Liver (tissue), 7 donors: ENCODE measurements at regions not wholly inside any gene's neighbourhood (a gene's known extent, or its start where the extent isn't known, plus 50 kb on each side); places are given as distances from the start of the nearest gene placed in this dataset.

Experiments
- DNase-seq: peaks from one replicate; pipeline ENCODE4 v3.0.0-alpha.2; 2017; ENCODE audit warnings: low spot score
- H3K27ac ChIP-seq, 2 donors: one replicate each; pipeline ENCODE4 v1.7.0; 2013; ENCODE audit warnings: inconsistent platforms in 2 of 2, low read length in 2 of 2, control low read depth in 1 of 2, low read depth in 1 of 2, mild to moderate bottlenecking in 1 of 2
- H3K27me3 ChIP-seq, 4 donors: one replicate each; pipeline versions ENCODE4 v1.6.1 to v1.7.0; 2013; ENCODE audit warnings: low read length in 3 of 4, inconsistent platforms in 1 of 4, mild to moderate bottlenecking in 1 of 4, moderate library complexity in 1 of 4; ENCODE audit not compliant: control insufficient read depth in 4 of 4, insufficient read depth in 4 of 4
- H3K36me3 ChIP-seq, 4 donors: one replicate each; pipeline versions ENCODE4 v1.6.1 to v1.7.0; 2013; ENCODE audit warnings: low read length in 3 of 4, mild to moderate bottlenecking in 3 of 4, low read depth in 1 of 4, moderate library complexity in 1 of 4; ENCODE audit not compliant: control insufficient read depth in 4 of 4, insufficient read depth in 3 of 4
- H3K4me1 ChIP-seq, 4 donors: one replicate each; pipeline versions ENCODE4 v1.6.1 to v1.7.0; 2013; ENCODE audit warnings: low read length in 3 of 4, mild to moderate bottlenecking in 3 of 4, moderate library complexity in 1 of 4; ENCODE audit not compliant: control insufficient read depth in 4 of 4, insufficient read depth in 4 of 4
- H3K4me3 ChIP-seq, 3 donors: one replicate each; pipeline versions ENCODE4 v1.6.1 to v1.7.0; 2013; ENCODE audit warnings: low read length in 3 of 3, control low read depth in 1 of 3, low read depth in 1 of 3, mild to moderate bottlenecking in 1 of 3
- H3K9ac ChIP-seq, 2 donors: one replicate each; pipeline ENCODE4 v1.7.0; 2013; ENCODE audit warnings: low read length in 2 of 2, mild to moderate bottlenecking in 2 of 2, moderate library complexity in 2 of 2, control low read depth in 1 of 2, low read depth in 1 of 2
- H3K9me3 ChIP-seq, 4 donors: one replicate each; pipeline versions ENCODE4 v1.6.1 to v1.7.0; 2013; ENCODE audit warnings: low read length in 3 of 4; ENCODE audit not compliant: control insufficient read depth in 4 of 4
- EGR1 ChIP-seq, 2 donors: IDR thresholded peaks; 2 replicates each; pipeline ENCODE4 v1.6.1; 2016 to 2018; ENCODE audit warnings: antibody characterized with exemption in 2 of 2, low read depth in 2 of 2
- FOXA1 ChIP-seq: IDR thresholded peaks from 2 replicates; pipeline ENCODE4 v1.6.1; 2016; ENCODE audit warnings: antibody characterized with exemption
- FOXA2 ChIP-seq: IDR thresholded peaks from 2 replicates; pipeline ENCODE4 v1.6.1; 2016; ENCODE audit warnings: antibody characterized with exemption
- GABPA ChIP-seq, 2 donors: IDR thresholded peaks in 1 of 2; conservative IDR thresholded peaks in 1 of 2; 2 replicates each; pipeline ENCODE4 v1.6.1; 2016; ENCODE audit warnings: antibody characterized with exemption in 2 of 2, mild to moderate bottlenecking in 1 of 2, moderate library complexity in 1 of 2
- HNF4G ChIP-seq: IDR thresholded peaks from 2 replicates; pipeline ENCODE4 v1.6.1; 2016; ENCODE audit warnings: antibody characterized with exemption
- JUND ChIP-seq, 2 donors: IDR thresholded peaks; 2 replicates each; pipeline ENCODE4 v1.6.1; 2016; ENCODE audit warnings: antibody characterized with exemption in 2 of 2
- TAF1 ChIP-seq: conservative IDR thresholded peaks from 2 replicates; pipeline ENCODE4 v1.6.1; 2016; ENCODE audit warnings: antibody characterized with exemption, mild to moderate bottlenecking
- YY1 ChIP-seq: IDR thresholded peaks from 2 replicates; pipeline ENCODE4 v1.6.1; 2016; ENCODE audit warnings: antibody characterized with exemption, mild to moderate bottlenecking
- WGBS: extraction: QIAGEN DNeasy Blood & Tissue Kit; methylation state at CpG from one replicate; pipeline ENCODE4 v1.1.7; 2013; 5-methylcytosine and 5-hydroxymethylcytosine counted together
- TF ChIP-seq, protein P1 (sequence below): IDR thresholded peaks from 2 replicates; pipeline ENCODE4 v1.6.1; 2016; ENCODE audit warnings: antibody characterized with exemption
- TF ChIP-seq, protein P2 (sequence below): IDR thresholded peaks from 2 replicates; pipeline ENCODE4 v1.6.1; 2016; ENCODE audit warnings: antibody characterized with exemption, mild to moderate bottlenecking
- TF ChIP-seq, protein P3 (sequence below): IDR thresholded peaks from 2 replicates; pipeline ENCODE4 v1.6.1; 2016; ENCODE audit warnings: antibody characterized with exemption
- donor health status: healthy.
- donor health status: healthy.
- donor health status: healthy.
- donor health status: healthy.

DNA sequence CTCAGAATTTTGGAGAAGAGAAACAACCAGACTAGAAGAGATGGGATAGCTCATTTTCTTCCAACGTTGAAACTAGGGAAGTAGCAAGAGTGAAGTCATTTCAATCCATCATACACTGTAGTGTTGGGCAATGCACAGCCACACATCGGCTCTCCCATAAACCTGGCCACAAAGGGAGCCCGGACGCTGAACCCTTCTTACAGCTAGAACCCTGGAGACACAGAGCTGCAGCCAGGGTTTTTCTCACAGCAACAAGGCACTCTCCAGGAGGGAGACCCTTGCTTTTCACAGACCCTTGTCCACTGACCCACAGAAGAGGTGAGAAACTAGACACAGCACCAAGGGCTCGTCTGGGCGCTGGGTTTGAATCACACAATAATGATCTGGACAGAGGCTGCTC is 101.4 kb upstream of the FSTL4 start:
- DNase-seq = no peak
- WGBS = 72% methylated on average over 6 of the region's 6 CpGs
- Histone ChIP-seq H3K27me3 (peaks cover 0 to 2% (median 0%) of the 10 kb centered on the region in 4 donors), H3K4me1 (no peaks in the 10 kb centered on the region), H3K4me3 (no peak overlapping the region), H3K9me3 (no peaks in the 10 kb centered on the region), H3K36me3 (no peaks in the 10 kb centered on the region), H3K9ac (no peak overlapping the region), H3K27ac (no peak overlapping the region)
- TF ChIP-seq FOXA1 (no peak), GABPA (IDR thresholded peaks at IDR 0.05 in 1 of 2, conservative IDR thresholded peaks at IDR 0.05 in 1 of 2) (no peak), JUND (IDR thresholded peaks at IDR 0.05) (no peak), FOXA2 (no peak), YY1 (no peak)
- TF ChIP-seq, protein P1, sequence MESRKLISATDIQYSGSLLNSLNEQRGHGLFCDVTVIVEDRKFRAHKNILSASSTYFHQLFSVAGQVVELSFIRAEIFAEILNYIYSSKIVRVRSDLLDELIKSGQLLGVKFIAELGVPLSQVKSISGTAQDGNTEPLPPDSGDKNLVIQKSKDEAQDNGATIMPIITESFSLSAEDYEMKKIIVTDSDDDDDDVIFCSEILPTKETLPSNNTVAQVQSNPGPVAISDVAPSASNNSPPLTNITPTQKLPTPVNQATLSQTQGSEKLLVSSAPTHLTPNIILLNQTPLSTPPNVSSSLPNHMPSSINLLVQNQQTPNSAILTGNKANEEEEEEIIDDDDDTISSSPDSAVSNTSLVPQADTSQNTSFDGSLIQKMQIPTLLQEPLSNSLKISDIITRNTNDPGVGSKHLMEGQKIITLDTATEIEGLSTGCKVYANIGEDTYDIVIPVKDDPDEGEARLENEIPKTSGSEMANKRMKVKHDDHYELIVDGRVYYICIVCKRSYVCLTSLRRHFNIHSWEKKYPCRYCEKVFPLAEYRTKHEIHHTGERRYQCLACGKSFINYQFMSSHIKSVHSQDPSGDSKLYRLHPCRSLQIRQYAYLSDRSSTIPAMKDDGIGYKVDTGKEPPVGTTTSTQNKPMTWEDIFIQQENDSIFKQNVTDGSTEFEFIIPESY = no peak

DNA sequence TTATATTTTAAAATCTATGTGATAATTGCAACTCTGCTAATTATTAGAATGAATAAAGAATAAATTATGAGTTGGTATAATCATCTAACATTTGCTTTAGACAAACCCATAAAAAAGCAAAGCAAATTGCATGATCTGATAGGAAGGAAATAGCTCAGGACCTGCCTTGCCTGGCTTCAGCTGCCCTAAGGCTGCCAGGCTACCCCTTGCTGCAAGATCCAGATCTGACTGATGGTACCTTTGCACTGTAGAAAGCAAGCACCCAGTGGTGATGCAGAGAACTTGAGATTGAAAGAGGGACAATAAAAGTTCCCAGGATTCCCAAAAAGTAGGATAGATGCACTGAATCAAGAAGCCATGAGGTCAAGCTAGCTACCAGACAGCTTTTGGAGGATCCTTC is 100.9 kb upstream of the FSTL4 start:
- H3K27me3 ChIP-seq = peaks cover 0 to 2% (median 0%) of the 10 kb centered on the region in 4 donors
- no peak overlapping the region for H3K4me3 ChIP-seq
- TF ChIP-seq TAF1 (no peak), EGR1 (IDR thresholded peaks at IDR 0.05; ENCODE audit: low read depth in 2 of 2) (no peak), HNF4G (no peak), JUND (IDR thresholded peaks at IDR 0.05) (no peak)
- TF ChIP-seq, protein P1 = no peak
- TF ChIP-seq, protein P2, sequence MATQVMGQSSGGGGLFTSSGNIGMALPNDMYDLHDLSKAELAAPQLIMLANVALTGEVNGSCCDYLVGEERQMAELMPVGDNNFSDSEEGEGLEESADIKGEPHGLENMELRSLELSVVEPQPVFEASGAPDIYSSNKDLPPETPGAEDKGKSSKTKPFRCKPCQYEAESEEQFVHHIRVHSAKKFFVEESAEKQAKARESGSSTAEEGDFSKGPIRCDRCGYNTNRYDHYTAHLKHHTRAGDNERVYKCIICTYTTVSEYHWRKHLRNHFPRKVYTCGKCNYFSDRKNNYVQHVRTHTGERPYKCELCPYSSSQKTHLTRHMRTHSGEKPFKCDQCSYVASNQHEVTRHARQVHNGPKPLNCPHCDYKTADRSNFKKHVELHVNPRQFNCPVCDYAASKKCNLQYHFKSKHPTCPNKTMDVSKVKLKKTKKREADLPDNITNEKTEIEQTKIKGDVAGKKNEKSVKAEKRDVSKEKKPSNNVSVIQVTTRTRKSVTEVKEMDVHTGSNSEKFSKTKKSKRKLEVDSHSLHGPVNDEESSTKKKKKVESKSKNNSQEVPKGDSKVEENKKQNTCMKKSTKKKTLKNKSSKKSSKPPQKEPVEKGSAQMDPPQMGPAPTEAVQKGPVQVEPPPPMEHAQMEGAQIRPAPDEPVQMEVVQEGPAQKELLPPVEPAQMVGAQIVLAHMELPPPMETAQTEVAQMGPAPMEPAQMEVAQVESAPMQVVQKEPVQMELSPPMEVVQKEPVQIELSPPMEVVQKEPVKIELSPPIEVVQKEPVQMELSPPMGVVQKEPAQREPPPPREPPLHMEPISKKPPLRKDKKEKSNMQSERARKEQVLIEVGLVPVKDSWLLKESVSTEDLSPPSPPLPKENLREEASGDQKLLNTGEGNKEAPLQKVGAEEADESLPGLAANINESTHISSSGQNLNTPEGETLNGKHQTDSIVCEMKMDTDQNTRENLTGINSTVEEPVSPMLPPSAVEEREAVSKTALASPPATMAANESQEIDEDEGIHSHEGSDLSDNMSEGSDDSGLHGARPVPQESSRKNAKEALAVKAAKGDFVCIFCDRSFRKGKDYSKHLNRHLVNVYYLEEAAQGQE = no peak
- TF ChIP-seq, protein P3, sequence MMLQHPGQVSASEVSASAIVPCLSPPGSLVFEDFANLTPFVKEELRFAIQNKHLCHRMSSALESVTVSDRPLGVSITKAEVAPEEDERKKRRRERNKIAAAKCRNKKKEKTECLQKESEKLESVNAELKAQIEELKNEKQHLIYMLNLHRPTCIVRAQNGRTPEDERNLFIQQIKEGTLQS = no peak
- H3K9me3 ChIP-seq = no peaks in the 10 kb centered on the region
- H3K4me1 ChIP-seq = no peaks in the 10 kb centered on the region
- no peak overlapping the region for H3K9ac ChIP-seq
- DNase-seq = no peak
- H3K27ac ChIP-seq = no peak overlapping the region
- H3K36me3 ChIP-seq = no peaks in the 10 kb centered on the region
